HG02759 (cell line): ENCODE measurements at regions not wholly inside any gene's neighbourhood (a gene's known extent, or its start where the extent isn't known, plus 50 kb on each side); places are given as distances from the start of the nearest gene placed in this dataset.
A peak's percentile ranks its signal among the peaks of the same experiment; 100 is the strongest.

Experiments used
- ATAC-seq: cut with Tn5 transposase; IDR thresholded peaks from one replicate; pipeline ENCODE4 v1.9.1; 2021; ENCODE audit warnings: mild to moderate bottlenecking, moderate library complexity; ENCODE audit not compliant: unreplicated experiment

- ATAC-seq: no peak
Observed at GRCh38 chr1:194309269-194309668, 1122.9 kb upstream of the B3GALT2 start.

- ATAC-seq: no peak
Observed at GRCh38 chr1:194300776-194301175, 1114.4 kb upstream of the B3GALT2 start.

GRCh38 chr1:194300340-194300739, 1113.9 kb upstream of the B3GALT2 start:
- ATAC-seq: no peak

- no peak for ATAC-seq
Observed at GRCh38 chr1:194298007-194298598, 1111.7 kb upstream of the B3GALT2 start.

- no peak for ATAC-seq
Observed at GRCh38 chr1:194297094-194297493, 1110.7 kb upstream of the B3GALT2 start.

- ATAC-seq: no peak
Observed at GRCh38 chr1:194296201-194296600, 1109.8 kb upstream of the B3GALT2 start.

- ATAC-seq: peak; percentile 94
Observed at GRCh38 chr1:194295685-194296084, 1109.3 kb upstream of the B3GALT2 start.

GRCh38 chr1:194293851-194294405, 1107.5 kb upstream of the B3GALT2 start:
- ATAC-seq: no peak

GRCh38 chr1:194292966-194293365, 1106.6 kb upstream of the B3GALT2 start:
- no peak for ATAC-seq

GRCh38 chr1:194289569-194290266, 1103.3 kb upstream of the B3GALT2 start:
- peak; percentile 94 for ATAC-seq

GRCh38 chr1:194288238-194288637, 1101.8 kb upstream of the B3GALT2 start:
- no peak for ATAC-seq

- no peak for ATAC-seq
Observed at GRCh38 chr1:194281376-194281775, 1095.0 kb upstream of the B3GALT2 start.

- no peak for ATAC-seq
Observed at GRCh38 chr1:194280463-194280862, 1094.0 kb upstream of the B3GALT2 start.

GRCh38 chr1:194279975-194280374, 1093.6 kb upstream of the B3GALT2 start:
- ATAC-seq: peak; percentile 70

- ATAC-seq: peak; percentile 68
Observed at GRCh38 chr1:194277927-194278326, 1091.5 kb upstream of the B3GALT2 start.

- ATAC-seq: no peak
Observed at GRCh38 chr1:194273660-194274059, 1087.2 kb upstream of the B3GALT2 start.

- ATAC-seq: no peak
Observed at GRCh38 chr1:194268839-194269238, 1082.4 kb upstream of the B3GALT2 start.

- no peak for ATAC-seq
Observed at GRCh38 chr1:194267021-194267420, 1080.6 kb upstream of the B3GALT2 start.

- ATAC-seq: no peak
Observed at GRCh38 chr1:194256010-194256409, 1069.6 kb upstream of the B3GALT2 start.

- ATAC-seq: no peak
Observed at GRCh38 chr1:194252199-194252598, 1065.8 kb upstream of the B3GALT2 start.

GRCh38 chr1:194241215-194241614, 1054.8 kb upstream of the B3GALT2 start:
- no peak for ATAC-seq

GRCh38 chr1:194233069-194233468, 1046.7 kb upstream of the B3GALT2 start:
- no peak for ATAC-seq
